Lung (tissue), 11 donors: ENCODE measurements at regions not wholly inside any gene's neighbourhood (a gene's known extent, or its start where the extent isn't known, plus 50 kb on each side); places are given as distances from the start of the nearest gene placed in this dataset.

Experiments
- ATAC-seq: fragments of 200-7000 bp; cut with Tn5 transposase; one replicate; pipeline ENCODE4 v1.9.1; 2020; ENCODE audit warnings: moderate number of reproducible peaks; ENCODE audit not compliant: insufficient read depth, low FRiP score
- DNase-seq, 3 donors: peaks; one replicate each; pipeline ENCODE4 v3.0.0-alpha.2; 2013 to 2017
- H3K27ac ChIP-seq, 2 donors: one replicate each; pipeline ENCODE4 v1.5.1; 2013; ENCODE audit warnings: mild to moderate bottlenecking in 2 of 2, moderate library complexity in 2 of 2, control low read depth in 1 of 2, inconsistent platforms in 1 of 2, low read depth in 1 of 2, low read length in 1 of 2
- H3K27me3 ChIP-seq, 3 donors: one replicate each; pipeline ENCODE4 v1.5.1; 2013; ENCODE audit warnings: low read length in 2 of 3; ENCODE audit not compliant: control insufficient read depth in 3 of 3, insufficient read depth in 3 of 3
- H3K36me3 ChIP-seq, 4 donors: one replicate each; pipeline ENCODE4 v1.5.1; 2013; ENCODE audit warnings: low read length in 4 of 4, mild to moderate bottlenecking in 1 of 4, moderate library complexity in 1 of 4; ENCODE audit not compliant: control insufficient read depth in 4 of 4, insufficient read depth in 4 of 4
- H3K4me1 ChIP-seq, 5 donors: one replicate each; pipeline ENCODE4 v1.5.1; 2013; ENCODE audit warnings: low read length in 5 of 5, mild to moderate bottlenecking in 2 of 5, moderate library complexity in 1 of 5; ENCODE audit not compliant: control insufficient read depth in 5 of 5, insufficient read depth in 5 of 5
- H3K4me3 ChIP-seq: one replicate; pipeline ENCODE4 v1.5.1; 2013; ENCODE audit warnings: mild to moderate bottlenecking, control low read depth, moderate library complexity
- H3K9ac ChIP-seq, 2 donors: one replicate each; pipeline ENCODE4 v1.5.1; 2013; ENCODE audit warnings: low read length in 2 of 2, control low read depth in 1 of 2; ENCODE audit not compliant: insufficient read depth in 1 of 2
- H3K9me3 ChIP-seq, 4 donors: one replicate each; pipeline ENCODE4 v1.5.1; 2013; ENCODE audit warnings: low read length in 3 of 4, mild to moderate bottlenecking in 1 of 4, moderate library complexity in 1 of 4; ENCODE audit not compliant: control insufficient read depth in 4 of 4, insufficient read depth in 3 of 4
- CTCF ChIP-seq: IDR thresholded peaks from 2 replicates; pipeline ENCODE4 v1.5.1; 2012; ENCODE audit warnings: mild to moderate bottlenecking; ENCODE audit errors: control extremely low read depth, extremely low read depth
- WGBS, 2 donors: extraction: QIAGEN DNeasy Blood & Tissue Kit; methylation state at CpG; one replicate each; pipeline ENCODE4 v1.1.7; 2013; 5-methylcytosine and 5-hydroxymethylcytosine counted together
- donor health status: control.
- donor health status: control.
- donor health status: Bipolar disorder and iron deficiency.
- donor health status: healthy.
- donor health status: DM: yes; HTN: yes; CAD: no.

- Histone ChIP-seq H3K9me3 (no peaks in the 10 kb centered on the region), H3K27ac (no peak overlapping the region), H3K9ac (no peak overlapping the region), H3K4me3 (no peak overlapping the region), H3K4me1 (peaks cover 0 to 6% (median 0%) of the 10 kb centered on the region in 5 donors), H3K27me3 (no peaks in the 10 kb centered on the region), H3K36me3 (no peaks in the 10 kb centered on the region)
- no peak for TF ChIP-seq CTCF
- ATAC-seq (no peak), DNase-seq (no peak)
These were observed 1189.3 kb upstream of the CITED2 start for GRCh38 chr6:140563728-140564127.

GRCh38 chr6:140561701-140562100, 1187.3 kb upstream of the CITED2 start:
- Histone ChIP-seq H3K9me3 (no peaks in the 10 kb centered on the region), H3K27me3 (no peaks in the 10 kb centered on the region), H3K4me1 (no peaks in the 10 kb centered on the region), H3K9ac (no peak overlapping the region), H3K4me3 (no peak overlapping the region), H3K36me3 (no peaks in the 10 kb centered on the region), H3K27ac (no peak overlapping the region)
- no peak for ATAC-seq
- 91 to 94% methylated on average over 2 of the region's 2 CpGs for WGBS, 2 donors
- DNase-seq, result no peak
- no peak for TF ChIP-seq CTCF

GRCh38 chr6:140560671-140561070, 1186.2 kb upstream of the CITED2 start:
- Histone ChIP-seq H3K27me3 (no peaks in the 10 kb centered on the region), H3K36me3 (no peaks in the 10 kb centered on the region), H3K9me3 (no peaks in the 10 kb centered on the region), H3K4me1 (no peaks in the 10 kb centered on the region), H3K9ac (no peak overlapping the region), H3K4me3 (no peak overlapping the region), H3K27ac (no peak overlapping the region)
- 87 to 89% methylated on average over 1 of the region's 1 CpG for WGBS, 2 donors
- no peak for ATAC-seq
- TF ChIP-seq CTCF, result no peak
- DNase-seq, result no peak

GRCh38 chr6:140559458-140559857, 1185.0 kb upstream of the CITED2 start:
- TF ChIP-seq CTCF, result no peak
- H3K27ac ChIP-seq, result no peak overlapping the region
- H3K4me1 ChIP-seq, result no peaks in the 10 kb centered on the region
- ATAC-seq, result no peak
- H3K9ac ChIP-seq, result no peak overlapping the region
- H3K9me3 ChIP-seq, result no peaks in the 10 kb centered on the region
- H3K27me3 ChIP-seq, result no peaks in the 10 kb centered on the region
- no peak overlapping the region for H3K4me3 ChIP-seq
- H3K36me3 ChIP-seq, result no peaks in the 10 kb centered on the region
- no peak for DNase-seq
